ENCODE measurements at regions not wholly inside any gene's neighbourhood (a gene's known extent, or its start where the extent isn't known, plus 50 kb on each side); places are given as distances from the start of the nearest gene placed in this dataset.

GRCh38 chr13:62525652-62526051 lies 1110.0 kb upstream of the PCDH20 start:
- no peak for DNase-seq (ENCODE audit: low spot score)
- TF ChIP-seq EGR1 (IDR thresholded peaks at IDR 0.05; ENCODE audit: low read depth in 2 of 2) (no peak), ATF3 (IDR thresholded peaks at IDR 0.05) (no peak), HNF4G (IDR thresholded peaks at IDR 0.05) (no peak), FOXA2 (IDR thresholded peaks at IDR 0.05) (no peak), REST (IDR thresholded peaks at IDR 0.05) (no peak), RXRA (IDR thresholded peaks at IDR 0.05) (no peak), NR2F2 (IDR thresholded peaks at IDR 0.05) (no peak), CTCF (IDR thresholded peaks at IDR 0.05; ENCODE audit: low read depth, low read length, missing input control) (no peak), GABPA (IDR thresholded peaks at IDR 0.05 in 1 of 2, conservative IDR thresholded peaks at IDR 0.05 in 1 of 2) (no peak), ZBTB33 (IDR thresholded peaks at IDR 0.05) (no peak), YY1 (IDR thresholded peaks at IDR 0.05) (no peak), MAX (IDR thresholded peaks at IDR 0.05) (no peak), HNF4A (conservative IDR thresholded peaks at IDR 0.05) (no peak), SP1 (IDR thresholded peaks at IDR 0.05) (no peak), RAD21 (IDR thresholded peaks at IDR 0.05) (no peak), JUND (IDR thresholded peaks at IDR 0.05) (no peak), TAF1 (conservative IDR thresholded peaks at IDR 0.05) (no peak), FOXA1 (IDR thresholded peaks at IDR 0.05) (no peak)
- 62% methylated on average over 2 of the region's 2 CpGs for WGBS
- H3K4me3 ChIP-seq (ENCODE audit: low read depth in 1 of 3, low read length in 3 of 3) = no peak overlapping the region
- no peaks in the 10 kb centered on the region for H3K4me1 ChIP-seq (ENCODE audit: control insufficient read depth in 4 of 4, insufficient read depth in 4 of 4, low read length in 3 of 4)
- no peaks in the 10 kb centered on the region for H3K36me3 ChIP-seq (ENCODE audit: control insufficient read depth in 4 of 4, insufficient read depth in 3 of 4, low read depth in 1 of 4, low read length in 3 of 4)
- no peak overlapping the region for H3K9ac ChIP-seq (ENCODE audit: low read depth in 1 of 2, low read length in 2 of 2)
- H3K27me3 ChIP-seq (ENCODE audit: control insufficient read depth in 4 of 4, insufficient read depth in 4 of 4, low read length in 3 of 4) = no peaks in the 10 kb centered on the region
- H3K9me3 ChIP-seq (ENCODE audit: control insufficient read depth in 4 of 4, low read length in 3 of 4) = no peaks in the 10 kb centered on the region
- no peak overlapping the region for H3K27ac ChIP-seq (ENCODE audit: low read depth in 1 of 2, low read length in 2 of 2)

All from liver (tissue), 8 donors.